Suprapubic skin (tissue), 4 donors: ENCODE measurements at regions not wholly inside any gene's neighbourhood (a gene's known extent, or its start where the extent isn't known, plus 50 kb on each side); places are given as distances from the start of the nearest gene placed in this dataset.

Experiments used
- DNase-seq, 2 donors: peaks; one replicate each; pipeline ENCODE4 v3.0.0-alpha.2; 2019; ENCODE audit warnings: low spot score in 2 of 2
- H3K27ac ChIP-seq: fragments of 200-600 bp; sonication (generic); one replicate; pipeline ENCODE4 v1.5.1; 2019
- H3K27me3 ChIP-seq: fragments of 200-600 bp; sonication (generic); one replicate; pipeline ENCODE4 v1.5.1; 2019
- H3K36me3 ChIP-seq: fragments of 200-600 bp; sonication (generic); one replicate; pipeline ENCODE4 v1.5.1; 2019
- H3K4me1 ChIP-seq: fragments of 200-600 bp; sonication (generic); one replicate; pipeline ENCODE4 v1.5.1; 2019
- H3K4me3 ChIP-seq: fragments of 200-600 bp; sonication (generic); one replicate; pipeline ENCODE4 v1.5.1; 2019; ENCODE audit warnings: mild to moderate bottlenecking
- H3K9me3 ChIP-seq: fragments of 200-600 bp; sonication (generic); one replicate; pipeline ENCODE4 v1.5.1; 2019
- EP300 ChIP-seq: sonication (generic); formaldehyde crosslinking; IDR thresholded peaks from one replicate; pipeline ENCODE4 v1.6.1; 2017; ENCODE audit warnings: antibody characterized with exemption
- POLR2A ChIP-seq, 2 donors: fragments of 450-650 bp; IDR thresholded peaks; one replicate each; pipeline ENCODE4 v1.6.1; 2017; ENCODE audit warnings: antibody characterized with exemption in 2 of 2, mild to moderate bottlenecking in 2 of 2, moderate library complexity in 2 of 2
- POLR2AphosphoS5 ChIP-seq, 3 donors: sonication (generic); formaldehyde crosslinking; IDR thresholded peaks; one replicate each; pipeline ENCODE4 v1.6.1; 2017; ENCODE audit warnings: antibody characterized with exemption in 3 of 3
- WGBS: methylation state at CpG from one replicate; pipeline ENCODE4 v1.1.5; 2018; 5-methylcytosine and 5-hydroxymethylcytosine counted together
- TF ChIP-seq, protein P1 (sequence below), 2 donors: fragments of 200-600 bp in 1 of 2; fragments of 450-650 bp in 1 of 2; sonication (generic) in 1 of 2; IDR thresholded peaks; one replicate each; pipeline ENCODE4 v1.5.1; 2016 to 2019; ENCODE audit warnings: antibody characterized with exemption in 2 of 2, mild to moderate bottlenecking in 1 of 2, moderate library complexity in 1 of 2

GRCh38 chr10:33463011-33463410 is 128.5 kb upstream of the NRP1 start:
- Histone ChIP-seq H3K4me1 (peaks cover 12% of the 10 kb centered on the region), H3K27me3 (no peaks in the 10 kb centered on the region), H3K4me3 (no peak overlapping the region), H3K9me3 (no peaks in the 10 kb centered on the region), H3K36me3 (no peaks in the 10 kb centered on the region), H3K27ac (no peak overlapping the region)
- no peak for DNase-seq
- TF ChIP-seq EP300: no peak
- no peak for TF ChIP-seq POLR2AphosphoS5 (IDR thresholded peaks at IDR 0.05)
- TF ChIP-seq POLR2A (IDR thresholded peaks at IDR 0.05): no peak
- TF ChIP-seq, protein P1, sequence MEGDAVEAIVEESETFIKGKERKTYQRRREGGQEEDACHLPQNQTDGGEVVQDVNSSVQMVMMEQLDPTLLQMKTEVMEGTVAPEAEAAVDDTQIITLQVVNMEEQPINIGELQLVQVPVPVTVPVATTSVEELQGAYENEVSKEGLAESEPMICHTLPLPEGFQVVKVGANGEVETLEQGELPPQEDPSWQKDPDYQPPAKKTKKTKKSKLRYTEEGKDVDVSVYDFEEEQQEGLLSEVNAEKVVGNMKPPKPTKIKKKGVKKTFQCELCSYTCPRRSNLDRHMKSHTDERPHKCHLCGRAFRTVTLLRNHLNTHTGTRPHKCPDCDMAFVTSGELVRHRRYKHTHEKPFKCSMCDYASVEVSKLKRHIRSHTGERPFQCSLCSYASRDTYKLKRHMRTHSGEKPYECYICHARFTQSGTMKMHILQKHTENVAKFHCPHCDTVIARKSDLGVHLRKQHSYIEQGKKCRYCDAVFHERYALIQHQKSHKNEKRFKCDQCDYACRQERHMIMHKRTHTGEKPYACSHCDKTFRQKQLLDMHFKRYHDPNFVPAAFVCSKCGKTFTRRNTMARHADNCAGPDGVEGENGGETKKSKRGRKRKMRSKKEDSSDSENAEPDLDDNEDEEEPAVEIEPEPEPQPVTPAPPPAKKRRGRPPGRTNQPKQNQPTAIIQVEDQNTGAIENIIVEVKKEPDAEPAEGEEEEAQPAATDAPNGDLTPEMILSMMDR (IDR thresholded peaks at IDR 0.05): no peak
- 75% methylated on average over 4 of the region's 4 CpGs for WGBS

GRCh38 chr10:33461295-33461640 is 126.8 kb upstream of the NRP1 start:
- Histone ChIP-seq H3K27me3 (no peaks in the 10 kb centered on the region), H3K27ac (no peak overlapping the region)
- WGBS: 69% methylated on average over 2 of the region's 2 CpGs

GRCh38 chr10:33460505-33461294 is 126.2 kb upstream of the NRP1 start:
- H3K4me3 ChIP-seq: no peak overlapping the region
- no peaks in the 10 kb centered on the region for H3K36me3 ChIP-seq
- H3K27me3 ChIP-seq: no peaks in the 10 kb centered on the region
- no peaks in the 10 kb centered on the region for H3K9me3 ChIP-seq
- DNase-seq: no peak
- H3K4me1 ChIP-seq: peaks cover 12% of the 10 kb centered on the region
- H3K27ac ChIP-seq: no peak overlapping the region
- WGBS: 60% methylated on average over 5 of the region's 5 CpGs
- no peak for TF ChIP-seq POLR2A (IDR thresholded peaks at IDR 0.05)
- no peak for TF ChIP-seq POLR2AphosphoS5 (IDR thresholded peaks at IDR 0.05)
- TF ChIP-seq, protein P1 (IDR thresholded peaks at IDR 0.05): no peak
- TF ChIP-seq EP300: no peak

More at GRCh38 chr10:33461295-33461640, 126.8 kb upstream of the NRP1 start:
- TF ChIP-seq POLR2A (IDR thresholded peaks at IDR 0.05): no peak
- no peak for TF ChIP-seq EP300
- TF ChIP-seq POLR2AphosphoS5 (IDR thresholded peaks at IDR 0.05): no peak
- TF ChIP-seq, protein P1 (IDR thresholded peaks at IDR 0.05): no peak
- Histone ChIP-seq H3K9me3 (no peaks in the 10 kb centered on the region), H3K4me1 (peaks cover 12% of the 10 kb centered on the region), H3K36me3 (no peaks in the 10 kb centered on the region), H3K4me3 (no peak overlapping the region)
- DNase-seq: no peak

DNA sequence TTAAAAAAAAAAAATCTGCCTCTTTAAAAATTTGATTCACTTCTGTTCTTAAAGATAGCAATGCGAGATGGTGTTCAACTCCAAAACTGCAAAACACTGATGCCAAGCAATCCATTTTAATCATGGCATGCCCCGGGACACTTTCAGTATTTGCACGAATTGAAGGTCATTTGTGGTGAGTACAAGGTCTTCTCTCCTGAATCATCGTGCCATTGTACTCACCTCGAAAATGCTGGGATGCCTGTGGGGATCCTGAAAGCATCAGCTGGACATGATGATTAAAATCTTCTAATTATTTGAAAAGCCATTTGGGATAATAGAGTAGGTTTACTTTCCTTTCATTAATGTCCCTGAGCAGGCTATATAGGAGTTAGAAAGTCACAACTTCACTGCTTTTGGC is 125.1 kb upstream of the NRP1 start:
- TF ChIP-seq POLR2A (IDR thresholded peaks at IDR 0.05) (no peak), POLR2AphosphoS5 (IDR thresholded peaks at IDR 0.05) (no peak), EP300 (no peak)
- TF ChIP-seq, protein P1 (IDR thresholded peaks at IDR 0.05): no peak
- Histone ChIP-seq H3K4me1 (peaks cover 12% of the 10 kb centered on the region), H3K4me3 (no peak overlapping the region), H3K9me3 (no peaks in the 10 kb centered on the region), H3K27ac (no peak overlapping the region), H3K36me3 (no peaks in the 10 kb centered on the region), H3K27me3 (no peaks in the 10 kb centered on the region)
- no peak for DNase-seq
- 61% methylated on average over 5 of the region's 5 CpGs for WGBS

- H3K27me3 ChIP-seq: no peaks in the 10 kb centered on the region
- no peaks in the 10 kb centered on the region for H3K4me1 ChIP-seq
- TF ChIP-seq, protein P1 (IDR thresholded peaks at IDR 0.05): no peak
- no peak for TF ChIP-seq POLR2A (IDR thresholded peaks at IDR 0.05)
- no peak overlapping the region for H3K27ac ChIP-seq
- H3K9me3 ChIP-seq: no peaks in the 10 kb centered on the region
- H3K4me3 ChIP-seq: no peak overlapping the region
- no peak for DNase-seq
- WGBS: 84% methylated on average over 2 of the region's 2 CpGs
- H3K36me3 ChIP-seq: no peaks in the 10 kb centered on the region
These were observed 120.6 kb upstream of the NRP1 start for GRCh38 chr10:33455029-33455428.
